ENCODE measurements at regions not wholly inside any gene's neighbourhood (a gene's known extent, or its start where the extent isn't known, plus 50 kb on each side); places are given as distances from the start of the nearest gene placed in this dataset.
"Not testable (repeated sequence)": the region's sequence is repeated elsewhere in the genome, so short reads cannot be mapped to it uniquely, and the experiment has no call there.

GRCh38 chr18:10336749-10337350 lies 117.6 kb upstream of the APCDD1 start:
- no peak for DNase-seq
- Mint-ChIP-seq H3K27me3 (no peaks in the 10 kb centered on the region), H3K4me1 (no peaks in the 10 kb centered on the region), H3K9me3 (no peaks in the 10 kb centered on the region), H3K27ac (no peak overlapping the region), H3K36me3 (ENCODE audit: low read depth) (no peaks in the 10 kb centered on the region), H3K4me3 (no peak overlapping the region)
- ChIA-PET CTCF (no interaction called here), POLR2A (no interaction called here)

GRCh38 chr18:10340821-10341220 lies 113.6 kb upstream of the APCDD1 start:
- Mint-ChIP-seq H3K27me3 (no peaks in the 10 kb centered on the region), H3K27ac (no peak overlapping the region), H3K4me1 (no peaks in the 10 kb centered on the region), H3K36me3 (ENCODE audit: low read depth) (no peaks in the 10 kb centered on the region), H3K4me3 (no peak overlapping the region), H3K9me3 (no peaks in the 10 kb centered on the region)
- DNase-seq, result no peak
- POLR2A ChIA-PET, result no interaction called here
- CTCF ChIA-PET, result no interaction called here

GRCh38 chr18:10343778-10344177 lies 110.7 kb upstream of the APCDD1 start:
- DNase-seq, result no peak
- H3K9me3 Mint-ChIP-seq, result no peaks in the 10 kb centered on the region
- H3K27ac Mint-ChIP-seq, result no peak overlapping the region
- H3K4me3 Mint-ChIP-seq, result no peak overlapping the region
- ChIA-PET POLR2A (no interaction called here), CTCF (no interaction called here)
- no peaks in the 10 kb centered on the region for H3K36me3 Mint-ChIP-seq (ENCODE audit: low read depth)
- no peaks in the 10 kb centered on the region for H3K4me1 Mint-ChIP-seq
- peaks cover 1% of the 10 kb centered on the region for H3K27me3 Mint-ChIP-seq

GRCh38 chr18:10346749-10347415 lies 107.6 kb upstream of the APCDD1 start:
- Mint-ChIP-seq H3K4me3 (no peak overlapping the region), H3K4me1 (no peaks in the 10 kb centered on the region), H3K27ac (no peak overlapping the region), H3K9me3 (no peaks in the 10 kb centered on the region), H3K27me3 (peaks cover 1% of the 10 kb centered on the region), H3K36me3 (ENCODE audit: low read depth) (no peaks in the 10 kb centered on the region)
- DNase-seq, result no peak
- CTCF ChIA-PET, result no interaction called here
- POLR2A ChIA-PET, result no interaction called here

GRCh38 chr18:10349561-10349960 lies 104.9 kb upstream of the APCDD1 start:
- Mint-ChIP-seq H3K9me3 (no peaks in the 10 kb centered on the region), H3K27me3 (peaks cover 1% of the 10 kb centered on the region), H3K4me1 (no peaks in the 10 kb centered on the region), H3K36me3 (ENCODE audit: low read depth) (no peaks in the 10 kb centered on the region), H3K4me3 (no peak overlapping the region), H3K27ac (no peak overlapping the region)
- CTCF ChIA-PET, result no interaction called here
- POLR2A ChIA-PET, result no interaction called here
- DNase-seq, result no peak

GRCh38 chr18:10350661-10351060 lies 103.8 kb upstream of the APCDD1 start:
- Mint-ChIP-seq H3K4me3 (no peak overlapping the region), H3K9me3 (peaks cover under 1% of the 10 kb centered on the region)
- CTCF ChIA-PET, result no interaction called here

GRCh38 chr18:10351219-10351818 lies 103.1 kb upstream of the APCDD1 start:
- no peak overlapping the region for H3K4me3 Mint-ChIP-seq
- ChIA-PET CTCF (no interaction called here), POLR2A (no interaction called here)
- peaks cover 7% of the 10 kb centered on the region for H3K9me3 Mint-ChIP-seq
- no peaks in the 10 kb centered on the region for H3K36me3 Mint-ChIP-seq (ENCODE audit: low read depth)
- H3K27me3 Mint-ChIP-seq, result peaks cover 1% of the 10 kb centered on the region
- no peaks in the 10 kb centered on the region for H3K4me1 Mint-ChIP-seq
- no peak overlapping the region for H3K27ac Mint-ChIP-seq
- DNase-seq, result no peak

More at GRCh38 chr18:10350661-10351060, 103.8 kb upstream of the APCDD1 start:
- no peak for DNase-seq
- peaks cover 1% of the 10 kb centered on the region for H3K27me3 Mint-ChIP-seq
- no peaks in the 10 kb centered on the region for H3K4me1 Mint-ChIP-seq
- no peak overlapping the region for H3K27ac Mint-ChIP-seq
- no peaks in the 10 kb centered on the region for H3K36me3 Mint-ChIP-seq (ENCODE audit: low read depth)
- POLR2A ChIA-PET, result no interaction called here

GRCh38 chr18:10351858-10352257 lies 102.6 kb upstream of the APCDD1 start:
- ChIA-PET CTCF (no interaction called here), POLR2A (no interaction called here)
- H3K4me1 Mint-ChIP-seq, result no peaks in the 10 kb centered on the region
- H3K36me3 Mint-ChIP-seq (ENCODE audit: low read depth), result no peaks in the 10 kb centered on the region
- H3K27me3 Mint-ChIP-seq, result peaks cover 1% of the 10 kb centered on the region
- H3K27ac Mint-ChIP-seq, result no peak overlapping the region
- peaks cover 13% of the 10 kb centered on the region for H3K9me3 Mint-ChIP-seq
- DNase-seq, result no peak
- H3K4me3 Mint-ChIP-seq, result no peak overlapping the region

- ChIA-PET POLR2A (no interaction called here), CTCF (no interaction called here)
- no peak overlapping the region for H3K4me3 Mint-ChIP-seq
- H3K27ac Mint-ChIP-seq, result no peak overlapping the region
- H3K9me3 Mint-ChIP-seq, result peaks cover 19% of the 10 kb centered on the region
- no peaks in the 10 kb centered on the region for H3K27me3 Mint-ChIP-seq
- no peaks in the 10 kb centered on the region for H3K4me1 Mint-ChIP-seq
- DNase-seq, result no peak
- H3K36me3 Mint-ChIP-seq (ENCODE audit: low read depth), result no peaks in the 10 kb centered on the region
Observed at GRCh38 chr18:10352671-10353070, 101.8 kb upstream of the APCDD1 start.

GRCh38 chr18:10353791-10354190 lies 100.6 kb upstream of the APCDD1 start:
- Mint-ChIP-seq H3K27ac (no peak overlapping the region), H3K4me1 (no peaks in the 10 kb centered on the region), H3K36me3 (ENCODE audit: low read depth) (no peaks in the 10 kb centered on the region), H3K4me3 (no peak overlapping the region), H3K27me3 (no peaks in the 10 kb centered on the region), H3K9me3 (peaks cover 24% of the 10 kb centered on the region)
- CTCF ChIA-PET, result no interaction called here
- POLR2A ChIA-PET, result no interaction called here
- no peak for DNase-seq

- H3K4me3 Mint-ChIP-seq, result no peak overlapping the region
- peaks cover 24% of the 10 kb centered on the region for H3K9me3 Mint-ChIP-seq
- ChIA-PET CTCF (no interaction called here), POLR2A (no interaction called here)
- no peaks in the 10 kb centered on the region for H3K27me3 Mint-ChIP-seq
- H3K27ac Mint-ChIP-seq, result no peak overlapping the region
- no peaks in the 10 kb centered on the region for H3K4me1 Mint-ChIP-seq
- no peak for DNase-seq
- no peaks in the 10 kb centered on the region for H3K36me3 Mint-ChIP-seq (ENCODE audit: low read depth)
Observed at GRCh38 chr18:10354241-10354811, 100.1 kb upstream of the APCDD1 start.

- Mint-ChIP-seq H3K27me3 (no peaks in the 10 kb centered on the region), H3K27ac (no peak overlapping the region), H3K9me3 (peaks cover 24% of the 10 kb centered on the region), H3K4me1 (no peaks in the 10 kb centered on the region), H3K4me3 (no peak overlapping the region), H3K36me3 (ENCODE audit: low read depth) (no peaks in the 10 kb centered on the region)
- POLR2A ChIA-PET, result no interaction called here
- no peak for DNase-seq
- CTCF ChIA-PET, result no interaction called here
Observed at GRCh38 chr18:10354890-10355289, 99.5 kb upstream of the APCDD1 start.

GRCh38 chr18:10356999-10357398 lies 97.4 kb upstream of the APCDD1 start:
- DNase-seq; H3K36me3 Mint-ChIP-seq (ENCODE audit: low read depth); POLR2A ChIA-PET; H3K27me3 Mint-ChIP-seq; H3K4me1 Mint-ChIP-seq; CTCF ChIA-PET; H3K4me3 Mint-ChIP-seq; H3K27ac Mint-ChIP-seq: not testable (repeated sequence)
- H3K9me3 Mint-ChIP-seq, result peaks cover 24% of the 10 kb centered on the region

- ChIA-PET CTCF (no interaction called here), POLR2A (no interaction called here)
- Mint-ChIP-seq H3K4me1 (no peaks in the 10 kb centered on the region), H3K9me3 (peaks cover 13% of the 10 kb centered on the region), H3K27ac (no peak overlapping the region), H3K27me3 (no peaks in the 10 kb centered on the region), H3K36me3 (ENCODE audit: low read depth) (no peaks in the 10 kb centered on the region), H3K4me3 (no peak overlapping the region)
- DNase-seq, result no peak
Observed at GRCh38 chr18:10361660-10362059, 92.8 kb upstream of the APCDD1 start.
